ENCODE measurements at regions not wholly inside any gene's neighbourhood (a gene's known extent, or its start where the extent isn't known, plus 50 kb on each side); places are given as distances from the start of the nearest gene placed in this dataset.

GRCh38 chr3:3334491-3334890, 155.0 kb upstream of the CRBN start:
- H3K9me3 ChIP-seq (ENCODE audit: control insufficient read depth in 3 of 3, low read length in 3 of 3) = no peaks in the 10 kb centered on the region
- H3K27me3 ChIP-seq (ENCODE audit: control insufficient read depth in 3 of 3, insufficient read depth in 3 of 3, low read length in 3 of 3) = no peaks in the 10 kb centered on the region
- H3K4me3 ChIP-seq (ENCODE audit: low read length in 3 of 3) = no peak overlapping the region
- no peaks in the 10 kb centered on the region for H3K36me3 ChIP-seq (ENCODE audit: control insufficient read depth in 3 of 3, insufficient read depth in 3 of 3, low read length in 3 of 3)
- H3K9ac ChIP-seq (ENCODE audit: low read depth in 1 of 3, low read length in 3 of 3) = no peak overlapping the region
- no peak overlapping the region for H3K27ac ChIP-seq (ENCODE audit: low read depth, low read length)
- H3K4me1 ChIP-seq (ENCODE audit: control insufficient read depth in 3 of 3, insufficient read depth in 3 of 3, low read length in 3 of 3) = no peaks in the 10 kb centered on the region

- H3K27me3 ChIP-seq (ENCODE audit: control insufficient read depth in 3 of 3, insufficient read depth in 3 of 3, low read length in 3 of 3) = no peaks in the 10 kb centered on the region
- no peak overlapping the region for H3K4me3 ChIP-seq (ENCODE audit: low read length in 3 of 3)
- no peak overlapping the region for H3K27ac ChIP-seq (ENCODE audit: low read depth, low read length)
- no peaks in the 10 kb centered on the region for H3K36me3 ChIP-seq (ENCODE audit: control insufficient read depth in 3 of 3, insufficient read depth in 3 of 3, low read length in 3 of 3)
- H3K9ac ChIP-seq (ENCODE audit: low read depth in 1 of 3, low read length in 3 of 3) = no peak overlapping the region
- H3K4me1 ChIP-seq (ENCODE audit: control insufficient read depth in 3 of 3, insufficient read depth in 3 of 3, low read length in 3 of 3) = no peaks in the 10 kb centered on the region
- H3K9me3 ChIP-seq (ENCODE audit: control insufficient read depth in 3 of 3, low read length in 3 of 3) = no peaks in the 10 kb centered on the region
Observed at GRCh38 chr3:3333571-3333970, 154.1 kb upstream of the CRBN start.

GRCh38 chr3:3316521-3316920, 137.0 kb upstream of the CRBN start:
- H3K27me3 ChIP-seq (ENCODE audit: control insufficient read depth in 3 of 3, insufficient read depth in 3 of 3, low read length in 3 of 3) = no peaks in the 10 kb centered on the region
- H3K27ac ChIP-seq (ENCODE audit: low read depth, low read length) = no peak overlapping the region
- H3K4me3 ChIP-seq (ENCODE audit: low read length in 3 of 3) = no peak overlapping the region
- H3K9ac ChIP-seq (ENCODE audit: low read depth in 1 of 3, low read length in 3 of 3) = no peak overlapping the region
- H3K9me3 ChIP-seq (ENCODE audit: control insufficient read depth in 3 of 3, low read length in 3 of 3) = no peaks in the 10 kb centered on the region
- H3K4me1 ChIP-seq (ENCODE audit: control insufficient read depth in 3 of 3, insufficient read depth in 3 of 3, low read length in 3 of 3) = no peaks in the 10 kb centered on the region
- no peaks in the 10 kb centered on the region for H3K36me3 ChIP-seq (ENCODE audit: control insufficient read depth in 3 of 3, insufficient read depth in 3 of 3, low read length in 3 of 3)

- Histone ChIP-seq H3K9ac (ENCODE audit: low read depth in 1 of 3, low read length in 3 of 3) (no peak overlapping the region), H3K27ac (ENCODE audit: low read depth, low read length) (no peak overlapping the region)
Observed at GRCh38 chr3:3315846-3316245, 136.4 kb upstream of the CRBN start.

GRCh38 chr3:3309887-3310286, 130.4 kb upstream of the CRBN start:
- Histone ChIP-seq H3K27me3 (ENCODE audit: control insufficient read depth in 3 of 3, insufficient read depth in 3 of 3, low read length in 3 of 3) (peaks cover 0 to 2% (median 0%) of the 10 kb centered on the region in 3 donors), H3K4me3 (ENCODE audit: low read length in 3 of 3) (no peak overlapping the region), H3K27ac (ENCODE audit: low read depth, low read length) (no peak overlapping the region), H3K4me1 (ENCODE audit: control insufficient read depth in 3 of 3, insufficient read depth in 3 of 3, low read length in 3 of 3) (no peaks in the 10 kb centered on the region), H3K9ac (ENCODE audit: low read depth in 1 of 3, low read length in 3 of 3) (no peak overlapping the region), H3K9me3 (ENCODE audit: control insufficient read depth in 3 of 3, low read length in 3 of 3) (no peaks in the 10 kb centered on the region), H3K36me3 (ENCODE audit: control insufficient read depth in 3 of 3, insufficient read depth in 3 of 3, low read length in 3 of 3) (no peaks in the 10 kb centered on the region)

More at GRCh38 chr3:3315846-3316245, 136.4 kb upstream of the CRBN start:
- no peaks in the 10 kb centered on the region for H3K27me3 ChIP-seq (ENCODE audit: control insufficient read depth in 3 of 3, insufficient read depth in 3 of 3, low read length in 3 of 3)
- no peaks in the 10 kb centered on the region for H3K36me3 ChIP-seq (ENCODE audit: control insufficient read depth in 3 of 3, insufficient read depth in 3 of 3, low read length in 3 of 3)
- H3K4me3 ChIP-seq (ENCODE audit: low read length in 3 of 3) = no peak overlapping the region
- H3K4me1 ChIP-seq (ENCODE audit: control insufficient read depth in 3 of 3, insufficient read depth in 3 of 3, low read length in 3 of 3) = no peaks in the 10 kb centered on the region
- H3K9me3 ChIP-seq (ENCODE audit: control insufficient read depth in 3 of 3, low read length in 3 of 3) = no peaks in the 10 kb centered on the region

- H3K4me1 ChIP-seq (ENCODE audit: control insufficient read depth in 3 of 3, insufficient read depth in 3 of 3, low read length in 3 of 3) = no peaks in the 10 kb centered on the region
- H3K9me3 ChIP-seq (ENCODE audit: control insufficient read depth in 3 of 3, low read length in 3 of 3) = no peaks in the 10 kb centered on the region
- no peak overlapping the region for H3K9ac ChIP-seq (ENCODE audit: low read depth in 1 of 3, low read length in 3 of 3)
- no peak overlapping the region for H3K4me3 ChIP-seq (ENCODE audit: low read length in 3 of 3)
- H3K27me3 ChIP-seq (ENCODE audit: control insufficient read depth in 3 of 3, insufficient read depth in 3 of 3, low read length in 3 of 3) = peaks cover 0 to 2% (median 0%) of the 10 kb centered on the region in 3 donors
- H3K27ac ChIP-seq (ENCODE audit: low read depth, low read length) = no peak overlapping the region
- no peaks in the 10 kb centered on the region for H3K36me3 ChIP-seq (ENCODE audit: control insufficient read depth in 3 of 3, insufficient read depth in 3 of 3, low read length in 3 of 3)
Observed at GRCh38 chr3:3308809-3309208, 129.3 kb upstream of the CRBN start.

GRCh38 chr3:3307491-3307890, 128.0 kb upstream of the CRBN start:
- Histone ChIP-seq H3K27ac (ENCODE audit: low read depth, low read length) (no peak overlapping the region), H3K36me3 (ENCODE audit: control insufficient read depth in 3 of 3, insufficient read depth in 3 of 3, low read length in 3 of 3) (no peaks in the 10 kb centered on the region), H3K9ac (ENCODE audit: low read depth in 1 of 3, low read length in 3 of 3) (no peak overlapping the region), H3K9me3 (ENCODE audit: control insufficient read depth in 3 of 3, low read length in 3 of 3) (no peaks in the 10 kb centered on the region), H3K4me1 (ENCODE audit: control insufficient read depth in 3 of 3, insufficient read depth in 3 of 3, low read length in 3 of 3) (no peaks in the 10 kb centered on the region), H3K27me3 (ENCODE audit: control insufficient read depth in 3 of 3, insufficient read depth in 3 of 3, low read length in 3 of 3) (peaks cover 0 to 2% (median 0%) of the 10 kb centered on the region in 3 donors), H3K4me3 (ENCODE audit: low read length in 3 of 3) (no peak overlapping the region)

- H3K4me1 ChIP-seq (ENCODE audit: control insufficient read depth in 3 of 3, insufficient read depth in 3 of 3, low read length in 3 of 3) = no peaks in the 10 kb centered on the region
- H3K4me3 ChIP-seq (ENCODE audit: low read length in 3 of 3) = no peak overlapping the region
- H3K9me3 ChIP-seq (ENCODE audit: control insufficient read depth in 3 of 3, low read length in 3 of 3) = no peaks in the 10 kb centered on the region
- H3K36me3 ChIP-seq (ENCODE audit: control insufficient read depth in 3 of 3, insufficient read depth in 3 of 3, low read length in 3 of 3) = no peaks in the 10 kb centered on the region
- no peak overlapping the region for H3K9ac ChIP-seq (ENCODE audit: low read depth in 1 of 3, low read length in 3 of 3)
- no peak overlapping the region for H3K27ac ChIP-seq (ENCODE audit: low read depth, low read length)
- H3K27me3 ChIP-seq (ENCODE audit: control insufficient read depth in 3 of 3, insufficient read depth in 3 of 3, low read length in 3 of 3) = peaks cover 0 to 2% (median 0%) of the 10 kb centered on the region in 3 donors
Observed at GRCh38 chr3:3305841-3306240, 126.3 kb upstream of the CRBN start.

- no peaks in the 10 kb centered on the region for H3K36me3 ChIP-seq (ENCODE audit: control insufficient read depth in 3 of 3, insufficient read depth in 3 of 3, low read length in 3 of 3)
- peaks cover 0 to 2% (median 0%) of the 10 kb centered on the region in 3 donors for H3K27me3 ChIP-seq (ENCODE audit: control insufficient read depth in 3 of 3, insufficient read depth in 3 of 3, low read length in 3 of 3)
- no peaks in the 10 kb centered on the region for H3K9me3 ChIP-seq (ENCODE audit: control insufficient read depth in 3 of 3, low read length in 3 of 3)
- H3K9ac ChIP-seq (ENCODE audit: low read depth in 1 of 3, low read length in 3 of 3) = no peak overlapping the region
- H3K4me3 ChIP-seq (ENCODE audit: low read length in 3 of 3) = no peak overlapping the region
- no peaks in the 10 kb centered on the region for H3K4me1 ChIP-seq (ENCODE audit: control insufficient read depth in 3 of 3, insufficient read depth in 3 of 3, low read length in 3 of 3)
- no peak overlapping the region for H3K27ac ChIP-seq (ENCODE audit: low read depth, low read length)
Observed at GRCh38 chr3:3305084-3305483, 125.6 kb upstream of the CRBN start.

GRCh38 chr3:3303636-3304035, 124.1 kb upstream of the CRBN start:
- Histone ChIP-seq H3K4me3 (ENCODE audit: low read length in 3 of 3) (no peak overlapping the region), H3K36me3 (ENCODE audit: control insufficient read depth in 3 of 3, insufficient read depth in 3 of 3, low read length in 3 of 3) (no peaks in the 10 kb centered on the region), H3K27me3 (ENCODE audit: control insufficient read depth in 3 of 3, insufficient read depth in 3 of 3, low read length in 3 of 3) (peaks cover 0 to 2% (median 0%) of the 10 kb centered on the region in 3 donors), H3K4me1 (ENCODE audit: control insufficient read depth in 3 of 3, insufficient read depth in 3 of 3, low read length in 3 of 3) (no peaks in the 10 kb centered on the region), H3K9ac (ENCODE audit: low read depth in 1 of 3, low read length in 3 of 3) (no peak overlapping the region), H3K9me3 (ENCODE audit: control insufficient read depth in 3 of 3, low read length in 3 of 3) (no peaks in the 10 kb centered on the region), H3K27ac (ENCODE audit: low read depth, low read length) (no peak overlapping the region)

- Histone ChIP-seq H3K36me3 (ENCODE audit: control insufficient read depth in 3 of 3, insufficient read depth in 3 of 3, low read length in 3 of 3) (no peaks in the 10 kb centered on the region), H3K4me3 (ENCODE audit: low read length in 3 of 3) (no peak overlapping the region), H3K4me1 (ENCODE audit: control insufficient read depth in 3 of 3, insufficient read depth in 3 of 3, low read length in 3 of 3) (no peaks in the 10 kb centered on the region), H3K27ac (ENCODE audit: low read depth, low read length) (no peak overlapping the region), H3K27me3 (ENCODE audit: control insufficient read depth in 3 of 3, insufficient read depth in 3 of 3, low read length in 3 of 3) (peaks cover 0 to 2% (median 0%) of the 10 kb centered on the region in 3 donors), H3K9me3 (ENCODE audit: control insufficient read depth in 3 of 3, low read length in 3 of 3) (no peaks in the 10 kb centered on the region), H3K9ac (ENCODE audit: low read depth in 1 of 3, low read length in 3 of 3) (no peak overlapping the region)
Observed at GRCh38 chr3:3302964-3303363, 123.5 kb upstream of the CRBN start.

Measured in skeletal muscle tissue (tissue), 3 donors.